HepG2 (cell line): ENCODE measurements at regions not wholly inside any gene's neighbourhood (a gene's known extent, or its start where the extent isn't known, plus 50 kb on each side); places are given as distances from the start of the nearest gene placed in this dataset.

Experiments used
- ATAC-seq: fragments of 200-7000 bp; cut with Tn5 transposase; 3 replicates; pipeline ENCODE4 v1.9.1; 2020; ENCODE audit warnings: mild to moderate bottlenecking, moderate library complexity
- BruUV-seq: library from RNA; stranded (reverse); fragments of 400-500 nt; replicated peaks from 2 replicates; lab custom pipeline; 2021; lab: Mats Ljungman, UMichigan
- CTCF ChIA-PET: fragments of 300-600 bp; formaldehyde crosslinking; extraction: SDS; loops from one replicate; lab custom pipeline; 2021; ENCODE audit warnings: low total read pairs, inconsistent platforms, low intra/inter-chr PET ratio; lab: Yijun Ruan, JAX
- POLR2A ChIA-PET: fragments of 350-600 bp; sonication (Branson Sonifier 250); formaldehyde crosslinking; loops from one replicate; lab custom pipeline; 2020; ENCODE audit warnings: antibody characterized with exemption, inconsistent platforms; lab: Yijun Ruan, JAX
- DNase-seq: peaks from one replicate; pipeline ENCODE4 v3.0.0-alpha.2; 2015; ENCODE audit warnings: low spot score
- FAIRE-seq: peaks from 3 replicates; lab custom pipeline; 2011; peaks lifted over from hg19 to GRCh38; lab: Jason Lieb, UNC
- H2AFZ ChIP-seq: one replicate; pipeline ENCODE4 v1.6.1; 2011; ENCODE audit warnings: low read length, inconsistent platforms
- H3K27ac ChIP-seq: fragments of 300-600 bp; 3 replicates; pipeline ENCODE4 v1.8.0; 2011; ENCODE audit warnings: mixed run types, mild to moderate bottlenecking, mixed read lengths, low read length, inconsistent platforms; ENCODE audit not compliant: insufficient read depth; ENCODE audit errors: extremely low read length
- H3K27me3 ChIP-seq, 2 experiments: fragments of 200-600 bp in 1 of 2; 2 replicates in 1 of 2; 3 replicates in 1 of 2; pipeline versions ENCODE4 v1.6.0 to v1.8.0; 2011; ENCODE audit warnings: low read length in 2 of 2, mild to moderate bottlenecking in 2 of 2, moderate library complexity in 2 of 2, inconsistent platforms in 1 of 2; ENCODE audit not compliant: insufficient read depth in 2 of 2, control insufficient read depth in 1 of 2
- H3K36me3 ChIP-seq, 2 experiments: fragments of 200-600 bp in 1 of 2; replicated peaks in 1 of 2; 2 replicates in 1 of 2; 3 replicates in 1 of 2; pipeline versions ENCODE4 v1.5.1 to v1.8.0; 2011; ENCODE audit warnings: low read length in 2 of 2, inconsistent platforms in 1 of 2; ENCODE audit not compliant: insufficient read depth in 2 of 2, control insufficient read depth in 1 of 2
- H3K4me1 ChIP-seq: 2 replicates; pipeline ENCODE4 v1.5.1; 2012; ENCODE audit warnings: low read length, inconsistent platforms; ENCODE audit not compliant: insufficient read depth
- H3K4me2 ChIP-seq: 2 replicates; pipeline ENCODE4 v1.6.0; 2011; ENCODE audit warnings: low read depth, low read length, inconsistent platforms
- H3K4me3 ChIP-seq, 3 experiments: fragments of 200-600 bp in 1 of 3; sonication (generic), shearing (Covaris generic) in 1 of 3; replicated peaks in 1 of 3; 2 replicates each; pipeline ENCODE4 v1.5.1; 2011 to 2016; ENCODE audit warnings: low read length in 3 of 3, inconsistent platforms in 2 of 3, low read depth in 2 of 3, mild to moderate bottlenecking in 2 of 3, control low read depth in 1 of 3, mixed read lengths in 1 of 3; ENCODE audit not compliant: insufficient read depth in 1 of 3
- H3K79me2 ChIP-seq: one replicate; pipeline ENCODE4 v1.6.1; 2011; ENCODE audit warnings: low read length, inconsistent platforms; ENCODE audit not compliant: insufficient read depth
- H3K9ac ChIP-seq: 2 replicates; pipeline ENCODE4 v1.6.0; 2011; ENCODE audit warnings: mild to moderate bottlenecking, low read depth, low read length, inconsistent platforms; ENCODE audit not compliant: insufficient read depth
- H3K9me3 ChIP-seq: 2 replicates; pipeline ENCODE4 v1.5.1; 2012; ENCODE audit warnings: mild to moderate bottlenecking, low read length
- H4K20me1 ChIP-seq: 2 replicates; pipeline ENCODE4 v1.6.0; 2011; ENCODE audit warnings: inconsistent platforms, mild to moderate bottlenecking, low read length, moderate library complexity; ENCODE audit not compliant: insufficient read depth
- AKAP8 ChIP-seq: sonication (generic); formaldehyde crosslinking; IDR thresholded peaks from 2 replicates; pipeline ENCODE4 v1.5.1; 2020; ENCODE audit warnings: mild to moderate bottlenecking, missing genetic modification reagents
- HOMEZ ChIP-seq: IDR thresholded peaks from 2 replicates; pipeline ENCODE4 v1.6.1; 2016; ENCODE audit warnings: low read depth
- PHF21A ChIP-seq: sonication (generic); formaldehyde crosslinking; IDR thresholded peaks from 2 replicates; pipeline ENCODE4 v1.5.0; 2020; ENCODE audit warnings: mild to moderate bottlenecking, missing genetic modification reagents
- PRDM4 ChIP-seq: sonication (generic); formaldehyde crosslinking; IDR thresholded peaks from 2 replicates; pipeline ENCODE4 v1.9.0; 2021; ENCODE audit warnings: missing genetic modification reagents, borderline replicate concordance
- TFDP1 ChIP-seq: IDR thresholded peaks from 2 replicates; pipeline ENCODE4 v1.6.1; 2016; ENCODE audit warnings: missing compliant biosample characterization, missing genetic modification reagents, borderline replicate concordance
- THYN1 ChIP-seq: sonication (generic); formaldehyde crosslinking; IDR thresholded peaks from 2 replicates; pipeline ENCODE4 v1.8.1; 2023; ENCODE audit warnings: low read depth, mild to moderate bottlenecking, moderate library complexity, missing genetic modification reagents, borderline replicate concordance
- ZFP62 ChIP-seq: sonication (generic); formaldehyde crosslinking; IDR thresholded peaks from 2 replicates; pipeline ENCODE4 v1.4.0; 2020; ENCODE audit warnings: missing genetic modification reagents
- ZNF17 ChIP-seq: sonication (generic); formaldehyde crosslinking; IDR thresholded peaks from 2 replicates; pipeline ENCODE4 v1.5.0; 2020; ENCODE audit warnings: mild to moderate bottlenecking, missing genetic modification reagents
- ZNF362 ChIP-seq: sonication (generic); formaldehyde crosslinking; IDR thresholded peaks from 2 replicates; pipeline ENCODE4 v1.4.0; 2020; ENCODE audit warnings: missing genetic modification reagents, mild to moderate bottlenecking, borderline replicate concordance
- ZNF513 ChIP-seq: sonication (generic); formaldehyde crosslinking; conservative IDR thresholded peaks from 2 replicates; pipeline ENCODE4 v1.5.0; 2020; ENCODE audit warnings: missing genetic modification reagents
- ZNF616 ChIP-seq: sonication (generic); formaldehyde crosslinking; IDR thresholded peaks from 2 replicates; pipeline ENCODE4 v1.5.0; 2020; ENCODE audit warnings: low read depth, mild to moderate bottlenecking, missing genetic modification reagents
- ZNF737 ChIP-seq: sonication (generic); formaldehyde crosslinking; IDR thresholded peaks from 2 replicates; pipeline ENCODE4 v1.5.0; 2020; ENCODE audit warnings: missing genetic modification reagents, mild to moderate bottlenecking, borderline replicate concordance
- ZNF775 ChIP-seq: sonication (generic); formaldehyde crosslinking; IDR thresholded peaks from 2 replicates; pipeline ENCODE4 v1.4.0; 2020; ENCODE audit warnings: missing genetic modification reagents, mild to moderate bottlenecking, moderate library complexity, borderline replicate concordance
- WGBS: methylation state at CpG from one replicate; pipeline ENCODE4 v1.1.6; 2017; ENCODE audit warnings: low lambda C conversion rate; 5-methylcytosine and 5-hydroxymethylcytosine counted together
- in situ Hi-C: cut with HindIII; loops from 2 replicates; pipeline ENCODE4 v1.10.0; 2017; ENCODE audit warnings: low pct_unique_long_range_greater_than_20kb; ENCODE audit not compliant: extremely low pct_ligation_motif_present
- intact Hi-C: fragments of 100-400 bp; cut with micrococcal nuclease; formaldehyde crosslinking; loops from one replicate; pipeline ENCODE4 v1.10.0; 2022; ENCODE audit not compliant: unreplicated experiment

- no peak overlapping the region for H3K4me2 ChIP-seq
- intact Hi-C loops = no loop called here
- in situ Hi-C loops = no loop called here
- H4K20me1 ChIP-seq = no peaks in the 10 kb centered on the region
- no peak for DNase-seq
- no peak for ATAC-seq
- no peak overlapping the region for H2AFZ ChIP-seq
- BruUV-seq = no TSS peak
- WGBS = 11% methylated on average over 1 of the region's 1 CpG
- no peak overlapping the region for H3K4me3 ChIP-seq
- no peak overlapping the region for H3K9ac ChIP-seq
- FAIRE-seq = no peak
- H3K27ac ChIP-seq = no peak overlapping the region
- no peaks in the 10 kb centered on the region for H3K36me3 ChIP-seq
- TF ChIP-seq ZNF17 = no peak
- TF ChIP-seq ZNF616 (CRISPR knock-in tag) = no peak
- TF ChIP-seq ZNF775 (CRISPR knock-in tag) = no peak
- no peak for TF ChIP-seq AKAP8 (CRISPR knock-in tag)
- no peak for TF ChIP-seq HOMEZ
- TF ChIP-seq PHF21A (CRISPR knock-in tag) = no peak
- no peak for TF ChIP-seq ZNF362 (CRISPR knock-in tag)
- no peak for TF ChIP-seq ZFP62 (CRISPR knock-in tag)
- no peak for TF ChIP-seq THYN1 (CRISPR knock-in tag)
- TF ChIP-seq PRDM4 (CRISPR knock-in tag) = no peak
- no peak for TF ChIP-seq ZNF513
- TF ChIP-seq ZNF737 (CRISPR knock-in tag) = no peak
- no peak for TF ChIP-seq TFDP1 (CRISPR knock-in tag)
- no peaks in the 10 kb centered on the region for H3K27me3 ChIP-seq
- POLR2A ChIA-PET = no interaction called here
- no peaks in the 10 kb centered on the region for H3K79me2 ChIP-seq
- CTCF ChIA-PET = no interaction called here
- no peaks in the 10 kb centered on the region for H3K4me1 ChIP-seq
- H3K9me3 ChIP-seq = peaks cover 15% of the 10 kb centered on the region; the same call in 1 of the 2 replicates
These were observed 164.2 kb upstream of the FSHR start for GRCh38 chr2:49318531-49318930.
